MV-4-11 (cell line): ENCODE measurements at regions not wholly inside any gene's neighbourhood (a gene's known extent, or its start where the extent isn't known, plus 50 kb on each side); places are given as distances from the start of the nearest gene placed in this dataset.
"Not testable (repeated sequence)": the region's sequence is repeated elsewhere in the genome, so short reads cannot be mapped to it uniquely, and the experiment has no call there.

Experiments used
- DNase-seq: peaks from one replicate; lab custom pipeline; 2025; lab: John Stamatoyannopoulos, UW

- DNase-seq: no peak
These were observed 421.5 kb upstream of the SEL1L start for GRCh38 chr14:81955123-81955522.

DNA sequence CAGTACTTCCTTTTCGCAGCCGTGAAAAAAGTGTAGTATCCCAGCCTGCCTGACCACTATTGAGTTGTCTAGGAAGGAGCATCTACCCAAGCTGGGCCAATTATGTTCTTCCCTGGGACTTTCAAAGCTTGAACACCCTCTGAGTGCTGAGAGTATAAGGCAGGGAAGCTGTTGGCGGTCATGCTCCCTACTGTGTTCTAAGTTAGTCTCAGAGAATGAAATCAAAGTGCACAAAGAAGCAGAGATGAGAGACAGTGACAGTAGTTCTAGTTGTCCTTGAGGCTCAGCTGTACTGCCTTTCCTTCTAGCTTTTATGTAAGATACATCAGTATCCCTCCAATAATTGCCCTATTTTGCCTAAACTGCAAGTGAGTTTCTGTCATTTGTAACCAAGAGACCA lies 427.1 kb upstream of the SEL1L start:
- no peak for DNase-seq

GRCh38 chr14:81963846-81964245 lies 430.2 kb upstream of the SEL1L start:
- no peak for DNase-seq

GRCh38 chr14:81970307-81970706 lies 436.7 kb upstream of the SEL1L start:
- no peak for DNase-seq

- no peak for DNase-seq
These were observed 438.3 kb upstream of the SEL1L start for GRCh38 chr14:81971911-81972310.

- DNase-seq: no peak
These were observed 438.9 kb upstream of the SEL1L start for GRCh38 chr14:81972601-81973000.

GRCh38 chr14:81974543-81974942 lies 440.9 kb upstream of the SEL1L start:
- no peak for DNase-seq

GRCh38 chr14:81980601-81981306 lies 447.1 kb upstream of the SEL1L start:
- DNase-seq: no peak

DNA sequence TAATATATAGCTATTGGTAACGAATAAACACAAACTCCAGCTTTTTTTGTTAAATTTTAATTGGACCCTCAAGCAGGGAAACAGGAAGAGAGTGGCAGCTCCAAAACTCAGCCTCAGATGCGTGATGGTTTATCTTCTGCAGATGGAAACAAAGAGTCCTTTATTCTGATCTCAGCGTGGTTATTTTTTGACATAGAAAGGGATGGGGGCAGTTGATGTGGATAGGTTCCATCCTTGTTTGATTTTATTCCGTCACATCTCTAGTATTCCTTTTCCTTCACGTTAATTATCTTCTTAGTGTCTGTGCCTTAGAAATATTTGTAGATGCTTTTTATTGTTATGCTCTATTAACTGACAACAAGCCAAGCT lies 447.6 kb upstream of the SEL1L start:
- no peak for DNase-seq

GRCh38 chr14:81982046-81982445 lies 448.4 kb upstream of the SEL1L start:
- DNase-seq: no peak

DNA sequence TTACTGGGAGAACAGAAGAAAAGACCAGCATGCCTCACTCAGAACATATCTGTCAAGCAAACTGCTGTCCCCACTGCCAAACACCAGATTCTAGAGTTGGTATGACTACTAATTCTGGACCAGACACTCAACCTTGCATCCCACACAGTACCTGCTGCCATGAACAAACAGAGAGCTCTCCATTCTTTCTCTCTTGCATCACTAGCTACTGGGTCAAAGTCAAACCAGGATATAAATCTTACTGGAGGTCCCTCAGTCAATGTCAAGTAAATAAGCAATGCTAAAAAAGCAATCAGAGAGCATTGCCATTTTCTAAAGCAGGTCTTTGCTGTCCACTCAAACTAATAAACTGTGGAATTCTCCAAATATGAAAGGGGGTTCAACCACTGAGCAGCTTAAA lies 452.4 kb upstream of the SEL1L start:
- no peak for DNase-seq

DNA sequence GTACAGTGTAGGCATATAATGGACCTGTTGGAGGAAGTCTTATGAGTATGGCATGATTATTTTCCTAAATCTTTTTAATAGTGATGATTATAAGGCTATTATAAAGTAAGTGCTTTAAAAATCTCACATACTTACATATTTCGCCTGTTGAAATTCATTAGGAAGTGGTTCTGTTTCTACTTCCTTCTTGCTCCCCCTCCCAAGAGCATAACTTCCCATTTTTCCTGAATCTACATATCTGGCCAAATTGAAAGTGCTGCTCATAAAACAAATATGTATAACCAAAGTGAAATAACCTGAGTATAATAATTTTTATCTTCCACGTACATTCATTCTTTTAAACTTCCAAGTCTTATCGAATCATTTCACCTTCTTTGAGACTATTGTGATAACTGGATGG lies 455.6 kb upstream of the SEL1L start:
- DNase-seq: no peak

GRCh38 chr14:81990312-81990761 lies 456.7 kb upstream of the SEL1L start:
- peak; percentile 31 for DNase-seq

- peak; percentile 9 for DNase-seq
These were observed 458.3 kb upstream of the SEL1L start for GRCh38 chr14:81991998-81992397.

DNA sequence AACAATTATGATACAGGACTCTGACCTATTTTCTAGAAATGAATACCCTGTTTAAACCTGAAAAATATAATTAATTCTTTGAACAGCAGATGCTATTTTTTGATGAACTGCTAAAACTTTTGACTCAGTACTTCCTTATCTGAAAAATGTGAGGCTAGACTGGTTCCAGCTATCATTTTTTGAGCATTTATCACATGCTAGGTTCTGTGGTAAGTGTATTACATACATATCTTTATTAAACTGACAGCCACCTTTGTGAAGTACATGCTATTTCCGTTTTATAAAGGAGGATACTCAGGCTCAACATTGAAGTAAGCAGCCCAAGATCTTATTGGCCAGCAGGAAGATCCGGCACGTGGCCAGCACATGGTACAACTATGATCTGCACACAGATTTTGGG lies 459.8 kb upstream of the SEL1L start:
- DNase-seq: no peak

- no peak for DNase-seq
These were observed 469.8 kb upstream of the SEL1L start for GRCh38 chr14:82003426-82003825.

DNA sequence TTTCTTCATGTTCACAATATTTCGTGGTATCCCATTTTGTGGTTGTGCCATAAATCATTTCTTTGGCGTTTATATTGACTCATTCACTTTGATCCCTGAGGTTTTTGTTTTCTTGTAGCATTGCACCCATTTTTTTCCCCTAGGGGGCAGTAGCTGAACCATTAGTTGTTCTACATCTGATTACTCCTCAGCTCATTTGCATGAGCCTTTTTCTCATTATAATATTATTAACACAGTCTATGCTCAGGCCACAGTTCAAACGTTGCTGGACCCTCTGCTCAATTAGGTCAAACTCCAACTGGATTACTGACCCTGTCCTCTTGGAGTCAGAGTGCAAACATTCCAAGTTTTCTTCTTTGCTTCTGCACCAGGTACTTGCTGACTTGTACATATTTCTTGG lies 475.4 kb upstream of the SEL1L start:
- peak; percentile 27 for DNase-seq

GRCh38 chr14:82009993-82010392 lies 476.3 kb upstream of the SEL1L start:
- DNase-seq: no peak

GRCh38 chr14:82011460-82011859 lies 477.8 kb upstream of the SEL1L start:
- no peak for DNase-seq

DNA sequence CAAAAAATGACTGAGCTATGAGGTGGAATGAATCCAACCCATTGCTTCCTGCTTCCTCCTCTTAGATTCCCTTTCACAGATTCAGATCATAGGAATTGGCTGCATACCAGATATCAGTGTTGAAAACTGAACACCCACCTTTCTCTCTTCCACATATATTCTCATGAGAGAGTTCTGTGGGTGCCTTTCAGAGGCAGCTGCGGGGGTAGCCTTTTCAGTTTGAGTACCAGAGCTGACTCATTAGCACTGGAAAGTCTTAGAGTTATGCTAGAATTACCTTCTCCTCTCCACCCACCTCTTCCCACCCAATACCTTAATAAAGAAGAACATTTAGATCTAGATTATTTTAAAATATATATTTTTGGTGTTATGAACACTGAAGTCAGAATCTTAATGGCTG lies 495.4 kb upstream of the SEL1L start:
- no peak for DNase-seq

DNA sequence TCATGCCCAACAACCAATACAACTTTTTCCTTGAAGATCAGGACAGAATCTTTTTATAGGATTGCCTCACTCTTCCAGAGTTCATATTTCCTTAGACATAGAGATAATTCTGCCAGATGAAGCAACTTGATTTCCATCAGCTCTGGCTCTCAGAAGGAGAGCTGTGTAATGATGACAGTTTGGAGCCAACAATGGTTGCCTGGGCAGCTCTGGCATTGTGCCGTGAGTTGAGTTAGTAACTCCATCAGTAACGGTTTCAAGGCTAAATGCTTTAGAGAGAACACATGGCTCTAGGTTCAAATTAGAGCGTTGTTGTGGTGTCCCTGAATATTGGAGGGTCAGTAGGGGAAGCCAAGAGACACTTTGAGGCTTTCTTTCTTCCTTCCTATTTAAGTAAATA lies 501.7 kb upstream of the SEL1L start:
- DNase-seq: no peak

DNA sequence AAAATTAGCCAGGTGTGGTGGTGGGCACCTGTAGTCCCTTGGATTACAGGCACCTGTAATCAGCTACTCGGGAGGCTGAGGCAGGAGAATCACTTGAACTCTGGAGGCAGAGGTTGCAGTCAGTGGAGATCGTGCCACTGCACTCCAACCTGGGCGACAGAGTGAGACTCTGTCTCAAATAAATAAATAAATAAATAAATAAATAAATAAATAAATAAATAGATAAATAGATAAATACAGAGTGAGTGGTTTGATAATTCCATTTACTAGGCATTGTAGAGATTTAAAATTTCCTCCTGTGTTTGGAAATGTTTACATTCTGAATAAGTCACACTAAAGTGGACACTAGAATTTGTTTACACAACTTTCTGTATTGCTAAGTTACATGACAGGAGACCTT lies 504.4 kb upstream of the SEL1L start:
- DNase-seq: not testable (repeated sequence)

DNA sequence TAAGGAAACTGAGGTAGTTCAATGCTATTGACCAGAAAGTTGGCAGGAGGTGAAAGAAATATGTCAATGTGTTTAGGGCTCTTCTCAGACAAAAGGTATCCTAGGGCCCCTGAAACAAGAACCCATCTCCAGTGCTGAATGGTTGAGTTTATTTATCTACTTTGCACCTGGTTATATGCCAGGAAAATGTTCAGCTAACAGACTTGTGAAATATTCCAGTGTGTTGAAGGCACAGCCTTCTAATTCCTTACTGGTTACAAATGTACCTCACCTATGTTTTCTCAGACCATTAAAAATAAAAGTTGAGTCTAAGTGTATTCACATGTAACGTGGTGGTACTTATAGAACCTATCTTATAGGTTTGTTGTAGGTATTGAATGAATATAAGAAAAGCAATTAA lies 511.7 kb upstream of the SEL1L start:
- DNase-seq: no peak

- no peak for DNase-seq
These were observed 513.0 kb upstream of the SEL1L start for GRCh38 chr14:82046512-82047226.
